H9 (cell line): ENCODE measurements at regions not wholly inside any gene's neighbourhood (a gene's known extent, or its start where the extent isn't known, plus 50 kb on each side); places are given as distances from the start of the nearest gene placed in this dataset.

Experiments used
- DNase-seq: peaks from one replicate; pipeline ENCODE4 v3.0.0-alpha.2; 2017
- H2AFZ ChIP-seq: one replicate; pipeline ENCODE4 v1.6.1; 2013; ENCODE audit warnings: mild to moderate bottlenecking, low read length, control low read depth, moderate library complexity
- H2AK5ac ChIP-seq: 2 replicates; pipeline ENCODE4 v1.6.1; 2013; ENCODE audit warnings: low read length, control low read depth, mixed read lengths; ENCODE audit not compliant: insufficient read length
- H2BK120ac ChIP-seq: one replicate; pipeline ENCODE4 v1.6.1; 2013; ENCODE audit warnings: low read depth, mild to moderate bottlenecking, low read length, control low read depth, inconsistent platforms; ENCODE audit not compliant: poor library complexity, severe bottlenecking
- H2BK12ac ChIP-seq: 2 replicates; pipeline ENCODE4 v1.6.1; 2013; ENCODE audit warnings: low read length, control low read depth, mixed read lengths, low read depth; ENCODE audit not compliant: insufficient read length
- H2BK15ac ChIP-seq: 2 replicates; pipeline ENCODE4 v1.6.1; 2013; ENCODE audit warnings: low read depth, low read length, control low read depth
- H2BK20ac ChIP-seq: one replicate; pipeline ENCODE4 v1.6.1; 2013; ENCODE audit warnings: low read depth, mild to moderate bottlenecking, low read length, control low read depth, inconsistent platforms; ENCODE audit not compliant: poor library complexity, severe bottlenecking
- H2BK5ac ChIP-seq: 2 replicates; pipeline ENCODE4 v1.6.1; 2013; ENCODE audit warnings: low read length, control low read depth, mixed read lengths; ENCODE audit not compliant: insufficient read length
- H3K14ac ChIP-seq: 2 replicates; pipeline ENCODE4 v1.6.1; 2013; ENCODE audit warnings: low read length, control low read depth; ENCODE audit not compliant: insufficient read depth
- H3K18ac ChIP-seq: 2 replicates; pipeline ENCODE4 v1.6.1; 2013; ENCODE audit warnings: low read depth, mild to moderate bottlenecking, mixed read lengths, low read length, control low read depth; ENCODE audit not compliant: insufficient read length
- H3K23ac ChIP-seq: 2 replicates; pipeline ENCODE4 v1.6.1; 2013; ENCODE audit warnings: low read length, control low read depth, mixed read lengths, low read depth; ENCODE audit not compliant: insufficient read length
- H3K23me2 ChIP-seq: 2 replicates; pipeline ENCODE4 v1.6.1; 2013; ENCODE audit warnings: low read depth, mild to moderate bottlenecking, mixed read lengths, low read length, control low read depth; ENCODE audit not compliant: insufficient read length, poor library complexity, severe bottlenecking
- H3K27ac ChIP-seq: 2 replicates; pipeline ENCODE4 v1.5.1; 2013; ENCODE audit warnings: low read length, control low read depth, mixed read lengths, low read depth; ENCODE audit not compliant: insufficient read length
- H3K27me3 ChIP-seq: 2 replicates; pipeline ENCODE4 v1.6.1; 2013; ENCODE audit warnings: low read length, control low read depth, inconsistent platforms; ENCODE audit not compliant: insufficient read depth
- H3K4ac ChIP-seq: 2 replicates; pipeline ENCODE4 v1.6.1; 2013; ENCODE audit warnings: low read depth, mild to moderate bottlenecking, control low read depth, inconsistent platforms, low read length, moderate library complexity
- H3K4me1 ChIP-seq: 2 replicates; pipeline ENCODE4 v1.6.1; 2013; ENCODE audit warnings: low read length, control low read depth, inconsistent platforms; ENCODE audit not compliant: insufficient read depth
- H3K4me2 ChIP-seq: 2 replicates; pipeline ENCODE4 v1.6.1; 2013; ENCODE audit warnings: low read length, control low read depth, mixed read lengths; ENCODE audit not compliant: insufficient read length, insufficient read depth
- H3K56ac ChIP-seq: 2 replicates; pipeline ENCODE4 v1.6.1; 2013; ENCODE audit warnings: low read depth, mild to moderate bottlenecking, mixed read lengths, low read length, control low read depth; ENCODE audit not compliant: insufficient read length
- H3K79me1 ChIP-seq: 2 replicates; pipeline ENCODE4 v1.6.1; 2013; ENCODE audit warnings: low read depth, mild to moderate bottlenecking, moderate library complexity, low read length, control low read depth, inconsistent platforms; ENCODE audit not compliant: insufficient read depth, poor library complexity, severe bottlenecking
- H3K79me2 ChIP-seq: 2 replicates; pipeline ENCODE4 v1.6.1; 2013; ENCODE audit warnings: low read length, control low read depth, inconsistent platforms; ENCODE audit not compliant: insufficient read depth
- H3K9ac ChIP-seq: 2 replicates; pipeline ENCODE4 v1.6.1; 2013; ENCODE audit warnings: low read length, control low read depth, mixed read lengths; ENCODE audit not compliant: insufficient read length; ENCODE audit errors: extremely low read depth
- H3K9me3 ChIP-seq: one replicate; pipeline ENCODE4 v1.6.1; 2013; ENCODE audit warnings: low read depth, low read length, inconsistent platforms; ENCODE audit not compliant: control insufficient read depth
- H3T11ph ChIP-seq: one replicate; pipeline ENCODE4 v1.6.1; 2013; ENCODE audit warnings: mild to moderate bottlenecking, low read length, control low read depth, inconsistent platforms
- H4K20me1 ChIP-seq: one replicate; pipeline ENCODE4 v1.6.1; 2013; ENCODE audit not compliant: control insufficient read depth, insufficient read length, insufficient read depth
- H4K5ac ChIP-seq: 2 replicates; pipeline ENCODE4 v1.6.1; 2013; ENCODE audit warnings: low read depth, mild to moderate bottlenecking, mixed read lengths, low read length, control low read depth; ENCODE audit not compliant: insufficient read length
- H4K8ac ChIP-seq: replicated peaks from 2 replicates; pipeline ENCODE4 v1.6.1; 2013; ENCODE audit warnings: low read length, control low read depth, mixed read lengths, low read depth; ENCODE audit not compliant: insufficient read length
- H4K91ac ChIP-seq: 2 replicates; pipeline ENCODE4 v1.6.1; 2013; ENCODE audit warnings: low read depth, mild to moderate bottlenecking, moderate library complexity, mixed read lengths, low read length, control low read depth; ENCODE audit not compliant: insufficient read length
- H3K27ac Mint-ChIP-seq, 3 experiments: 2 replicates in 2 of 3; 3 replicates in 1 of 3; pipeline ENCODE4 v1.8.0; 2020 to 2021; ENCODE audit warnings: mixed read lengths in 3 of 3, mild to moderate bottlenecking in 1 of 3, moderate library complexity in 1 of 3
- H3K27me3 Mint-ChIP-seq: 2 replicates; pipeline ENCODE4 v1.8.0; 2021; ENCODE audit warnings: low read depth, mild to moderate bottlenecking, moderate library complexity, mixed read lengths
- H3K36me3 Mint-ChIP-seq, 3 experiments: 2 replicates in 2 of 3; 3 replicates in 1 of 3; pipeline ENCODE4 v1.8.0; 2020 to 2021; ENCODE audit warnings: low read depth in 3 of 3, mixed read lengths in 3 of 3; ENCODE audit not compliant: insufficient read depth in 1 of 3
- H3K4me1 Mint-ChIP-seq, 2 experiments: 2 replicates each; pipeline ENCODE4 v1.8.0; 2020; ENCODE audit warnings: mixed read lengths in 2 of 2
- H3K4me3 Mint-ChIP-seq, 2 experiments: 2 replicates in 1 of 2; 3 replicates in 1 of 2; pipeline ENCODE4 v1.8.0; 2020 to 2021; ENCODE audit warnings: mild to moderate bottlenecking in 2 of 2, mixed read lengths in 2 of 2, moderate library complexity in 1 of 2
- H3K9me3 Mint-ChIP-seq, 2 experiments: 2 replicates in 1 of 2; 3 replicates in 1 of 2; pipeline ENCODE4 v1.8.0; 2020; ENCODE audit warnings: mild to moderate bottlenecking in 2 of 2, mixed read lengths in 2 of 2, moderate library complexity in 1 of 2
- WGBS: extraction: QIAGEN DNeasy Blood & Tissue Kit; methylation state at CpG from one replicate; pipeline ENCODE4 v1.1.7; 2013; ENCODE audit warnings: missing lambda C conversion rate, low lambda C conversion rate, mixed read lengths; ENCODE audit not compliant: insufficient read length; ENCODE audit errors: extremely low coverage; 5-methylcytosine and 5-hydroxymethylcytosine counted together
- TF ChIP-seq, protein P1 (sequence below): fragments of 200-600 bp; sonication (generic); conservative IDR thresholded peaks from 3 replicates; pipeline ENCODE4 v1.8.0; 2021; ENCODE audit warnings: antibody characterized with exemption, mild to moderate bottlenecking

DNA sequence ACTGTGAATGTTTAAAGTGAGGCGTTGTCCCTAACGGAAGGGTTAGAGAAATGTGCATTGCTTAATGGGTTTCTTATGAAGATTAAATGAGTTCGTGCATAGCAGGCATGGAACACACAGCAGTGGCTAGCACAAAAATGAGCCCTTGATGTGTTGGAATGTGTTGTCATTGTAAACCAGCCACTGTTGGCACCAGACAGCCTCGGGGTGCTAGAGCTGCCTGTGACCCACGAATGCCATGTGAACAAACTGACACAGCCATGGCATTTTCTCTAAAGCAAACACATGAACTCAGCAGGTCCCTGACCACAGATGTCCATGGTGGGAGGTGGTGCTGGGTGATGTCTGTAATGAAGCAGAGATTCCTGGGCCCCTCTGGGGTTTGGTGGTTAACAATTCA, 111.1 kb upstream of the DPP6 start:
- peaks cover 4% of the 10 kb centered on the region for H3K27me3 Mint-ChIP-seq
- no peak overlapping the region for H3T11ph ChIP-seq
- no peak overlapping the region for H3K27ac ChIP-seq
- H3K4me3 Mint-ChIP-seq, result no peak overlapping the region
- WGBS, result no CpG with 5 or more reads among the region's 5 CpGs
- H2AK5ac ChIP-seq, result no peak overlapping the region
- no peaks in the 10 kb centered on the region for H3K27me3 ChIP-seq
- no peak overlapping the region for H2BK15ac ChIP-seq
- no peak overlapping the region for H2BK20ac ChIP-seq
- H2BK5ac ChIP-seq, result no peak overlapping the region
- no peaks in the 10 kb centered on the region for H4K20me1 ChIP-seq
- no peak overlapping the region for H3K27ac Mint-ChIP-seq
- H4K8ac ChIP-seq, result no peak overlapping the region
- H3K23ac ChIP-seq, result no peak overlapping the region
- no peaks in the 10 kb centered on the region for H3K4me1 ChIP-seq
- H3K18ac ChIP-seq, result no peak overlapping the region
- H4K5ac ChIP-seq, result no peak overlapping the region
- no peak overlapping the region for H3K4me2 ChIP-seq
- H3K4ac ChIP-seq, result no peak overlapping the region
- H2AFZ ChIP-seq, result no peak overlapping the region
- H4K91ac ChIP-seq, result no peak overlapping the region
- no peaks in the 10 kb centered on the region for H3K79me2 ChIP-seq
- H3K23me2 ChIP-seq, result no peaks in the 10 kb centered on the region
- H3K56ac ChIP-seq, result no peak overlapping the region
- DNase-seq, result no peak
- peaks cover 81 to 89% of the 10 kb centered on the region in 2 experiments for H3K9me3 Mint-ChIP-seq
- no peak overlapping the region for H2BK120ac ChIP-seq
- H3K9me3 ChIP-seq, result peaks cover 21% of the 10 kb centered on the region
- H3K79me1 ChIP-seq, result no peaks in the 10 kb centered on the region
- H2BK12ac ChIP-seq, result no peak overlapping the region
- H3K14ac ChIP-seq, result no peak overlapping the region
- H3K36me3 Mint-ChIP-seq, result peaks cover 7 to 53% (median 11%) of the 10 kb centered on the region in 3 experiments
- H3K9ac ChIP-seq, result no peak overlapping the region
- H3K4me1 Mint-ChIP-seq, result no peaks in the 10 kb centered on the region
- TF ChIP-seq, protein P1, sequence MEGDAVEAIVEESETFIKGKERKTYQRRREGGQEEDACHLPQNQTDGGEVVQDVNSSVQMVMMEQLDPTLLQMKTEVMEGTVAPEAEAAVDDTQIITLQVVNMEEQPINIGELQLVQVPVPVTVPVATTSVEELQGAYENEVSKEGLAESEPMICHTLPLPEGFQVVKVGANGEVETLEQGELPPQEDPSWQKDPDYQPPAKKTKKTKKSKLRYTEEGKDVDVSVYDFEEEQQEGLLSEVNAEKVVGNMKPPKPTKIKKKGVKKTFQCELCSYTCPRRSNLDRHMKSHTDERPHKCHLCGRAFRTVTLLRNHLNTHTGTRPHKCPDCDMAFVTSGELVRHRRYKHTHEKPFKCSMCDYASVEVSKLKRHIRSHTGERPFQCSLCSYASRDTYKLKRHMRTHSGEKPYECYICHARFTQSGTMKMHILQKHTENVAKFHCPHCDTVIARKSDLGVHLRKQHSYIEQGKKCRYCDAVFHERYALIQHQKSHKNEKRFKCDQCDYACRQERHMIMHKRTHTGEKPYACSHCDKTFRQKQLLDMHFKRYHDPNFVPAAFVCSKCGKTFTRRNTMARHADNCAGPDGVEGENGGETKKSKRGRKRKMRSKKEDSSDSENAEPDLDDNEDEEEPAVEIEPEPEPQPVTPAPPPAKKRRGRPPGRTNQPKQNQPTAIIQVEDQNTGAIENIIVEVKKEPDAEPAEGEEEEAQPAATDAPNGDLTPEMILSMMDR, result no peak
